ENCODE measurements at regions not wholly inside any gene's neighbourhood (a gene's known extent, or its start where the extent isn't known, plus 50 kb on each side); places are given as distances from the start of the nearest gene placed in this dataset.
"Not testable (repeated sequence)": the region's sequence is repeated elsewhere in the genome, so short reads cannot be mapped to it uniquely, and the experiment has no call there.

DNA sequence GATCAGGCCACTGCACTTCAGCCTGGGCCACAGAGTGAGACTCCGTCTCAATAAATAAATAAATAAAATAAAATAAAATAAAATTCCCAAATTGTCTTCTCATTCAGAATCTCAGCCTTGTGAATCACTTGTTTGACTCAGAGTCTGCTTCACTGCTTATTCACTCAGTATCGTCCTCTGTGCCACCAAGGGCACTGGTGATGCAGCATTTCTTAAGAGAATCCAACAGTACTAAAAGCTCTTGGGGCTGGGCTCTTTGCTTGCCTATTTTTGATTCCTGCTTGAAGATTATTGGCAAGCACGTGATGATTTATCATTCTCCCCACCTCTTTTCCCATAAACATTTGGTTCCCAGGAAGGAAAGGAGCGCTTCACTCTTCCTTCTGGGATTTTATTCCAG, 54.8 kb upstream of the HMGB1 start:
- Histone ChIP-seq H3K27me3 (no peaks in the 10 kb centered on the region), H3K36me3 (no peaks in the 10 kb centered on the region), H3K4me1 (no peaks in the 10 kb centered on the region), H3K27ac (no peak overlapping the region), H3K9me3 (no peaks in the 10 kb centered on the region), H3K4me3 (no peak overlapping the region)
- DNase-seq (ENCODE audit: low spot score in 2 of 2) = no peak
- no peak for TF ChIP-seq POLR2A (IDR thresholded peaks at IDR 0.05)
- no peak for TF ChIP-seq EP300 (IDR thresholded peaks at IDR 0.05)
- TF ChIP-seq, protein P1, sequence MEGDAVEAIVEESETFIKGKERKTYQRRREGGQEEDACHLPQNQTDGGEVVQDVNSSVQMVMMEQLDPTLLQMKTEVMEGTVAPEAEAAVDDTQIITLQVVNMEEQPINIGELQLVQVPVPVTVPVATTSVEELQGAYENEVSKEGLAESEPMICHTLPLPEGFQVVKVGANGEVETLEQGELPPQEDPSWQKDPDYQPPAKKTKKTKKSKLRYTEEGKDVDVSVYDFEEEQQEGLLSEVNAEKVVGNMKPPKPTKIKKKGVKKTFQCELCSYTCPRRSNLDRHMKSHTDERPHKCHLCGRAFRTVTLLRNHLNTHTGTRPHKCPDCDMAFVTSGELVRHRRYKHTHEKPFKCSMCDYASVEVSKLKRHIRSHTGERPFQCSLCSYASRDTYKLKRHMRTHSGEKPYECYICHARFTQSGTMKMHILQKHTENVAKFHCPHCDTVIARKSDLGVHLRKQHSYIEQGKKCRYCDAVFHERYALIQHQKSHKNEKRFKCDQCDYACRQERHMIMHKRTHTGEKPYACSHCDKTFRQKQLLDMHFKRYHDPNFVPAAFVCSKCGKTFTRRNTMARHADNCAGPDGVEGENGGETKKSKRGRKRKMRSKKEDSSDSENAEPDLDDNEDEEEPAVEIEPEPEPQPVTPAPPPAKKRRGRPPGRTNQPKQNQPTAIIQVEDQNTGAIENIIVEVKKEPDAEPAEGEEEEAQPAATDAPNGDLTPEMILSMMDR (IDR thresholded peaks at IDR 0.05) = no peak
- 78% methylated on average over 4 of the region's 4 CpGs for WGBS, 2 donors

DNA sequence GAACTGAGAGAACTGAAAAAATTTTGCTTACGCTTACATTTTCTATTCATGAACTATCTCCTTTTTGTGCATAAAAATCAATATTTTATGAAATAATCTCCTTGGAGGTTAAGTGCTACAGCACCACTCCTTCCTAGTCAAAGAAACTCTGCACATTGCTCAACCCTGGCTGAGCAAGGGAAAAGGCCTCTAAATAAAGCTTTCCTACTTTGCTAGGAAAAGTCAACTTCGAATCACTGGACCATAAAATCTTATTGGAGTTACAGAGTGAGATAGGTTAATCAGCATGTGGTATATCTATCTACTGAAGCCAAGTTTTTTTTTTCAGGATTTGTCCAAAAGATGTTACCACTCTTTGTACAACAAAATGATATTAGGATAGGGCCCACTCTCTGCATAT, 57.5 kb upstream of the HMGB1 start:
- Histone ChIP-seq H3K27ac (no peak overlapping the region), H3K36me3 (no peaks in the 10 kb centered on the region), H3K9me3 (no peaks in the 10 kb centered on the region), H3K4me1 (no peaks in the 10 kb centered on the region), H3K4me3 (no peak overlapping the region), H3K27me3 (no peaks in the 10 kb centered on the region)
- 49 to 74% methylated on average over 2 of the region's 2 CpGs for WGBS, 2 donors
- DNase-seq (ENCODE audit: low spot score in 2 of 2) = no peak
- no peak for TF ChIP-seq EP300 (IDR thresholded peaks at IDR 0.05)
- TF ChIP-seq, protein P1 (IDR thresholded peaks at IDR 0.05) = no peak
- no peak for TF ChIP-seq POLR2A (IDR thresholded peaks at IDR 0.05)

DNA sequence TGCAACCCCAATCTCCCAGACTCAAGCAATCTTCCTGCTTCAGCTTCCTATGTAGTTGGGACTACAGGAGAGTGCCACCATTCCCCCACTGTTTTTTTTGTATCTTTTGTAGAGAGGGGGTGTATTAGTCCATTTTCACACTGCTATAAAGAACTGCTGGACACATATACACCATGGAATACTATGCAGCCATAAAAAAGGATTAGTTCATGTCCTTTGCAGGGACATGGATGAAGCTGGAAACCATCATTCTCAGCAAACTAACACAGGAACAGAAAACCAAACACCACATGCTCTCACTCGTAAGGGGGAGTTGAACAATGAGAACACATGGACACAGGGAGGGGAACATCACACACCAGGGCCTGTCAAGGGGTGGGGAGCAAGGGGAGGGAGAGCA, 58.1 kb upstream of the HMGB1 start:
- H3K9me3 ChIP-seq; DNase-seq (ENCODE audit: low spot score in 2 of 2): not testable (repeated sequence)
- WGBS, 2 donors = 70 to 76% methylated on average over 1 of the region's 1 CpG

DNA sequence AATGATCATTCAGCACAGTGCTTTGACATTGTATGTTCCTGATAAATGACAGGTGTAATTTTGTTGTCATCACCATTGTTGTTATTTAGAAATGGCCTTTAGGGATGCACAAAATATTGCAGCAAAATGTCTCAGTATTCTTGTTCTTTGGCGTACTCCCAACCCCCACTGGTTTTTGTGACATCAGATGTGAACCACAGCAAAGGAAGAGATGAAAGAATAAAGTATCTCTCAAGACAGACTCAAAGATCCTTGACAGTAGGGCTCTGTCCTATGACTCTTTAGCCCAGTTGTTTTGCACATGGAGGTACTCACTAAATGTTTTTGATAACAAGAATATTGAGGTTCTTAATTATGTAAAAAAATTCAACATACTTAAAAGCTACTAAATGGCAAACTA, 59.5 kb upstream of the HMGB1 start:
- not testable (repeated sequence) for H3K27ac ChIP-seq; DNase-seq (ENCODE audit: low spot score in 2 of 2); H3K9me3 ChIP-seq; H3K4me1 ChIP-seq; H3K27me3 ChIP-seq; H3K36me3 ChIP-seq; H3K4me3 ChIP-seq
- WGBS, 2 donors = 0 to 25% methylated on average over 1 of the region's 1 CpG

More for the DNA sequence above, 58.1 kb upstream of the HMGB1 start:
- not testable (repeated sequence) for H3K4me1 ChIP-seq, H3K27me3 ChIP-seq, H3K4me3 ChIP-seq, H3K36me3 ChIP-seq, H3K27ac ChIP-seq

DNA sequence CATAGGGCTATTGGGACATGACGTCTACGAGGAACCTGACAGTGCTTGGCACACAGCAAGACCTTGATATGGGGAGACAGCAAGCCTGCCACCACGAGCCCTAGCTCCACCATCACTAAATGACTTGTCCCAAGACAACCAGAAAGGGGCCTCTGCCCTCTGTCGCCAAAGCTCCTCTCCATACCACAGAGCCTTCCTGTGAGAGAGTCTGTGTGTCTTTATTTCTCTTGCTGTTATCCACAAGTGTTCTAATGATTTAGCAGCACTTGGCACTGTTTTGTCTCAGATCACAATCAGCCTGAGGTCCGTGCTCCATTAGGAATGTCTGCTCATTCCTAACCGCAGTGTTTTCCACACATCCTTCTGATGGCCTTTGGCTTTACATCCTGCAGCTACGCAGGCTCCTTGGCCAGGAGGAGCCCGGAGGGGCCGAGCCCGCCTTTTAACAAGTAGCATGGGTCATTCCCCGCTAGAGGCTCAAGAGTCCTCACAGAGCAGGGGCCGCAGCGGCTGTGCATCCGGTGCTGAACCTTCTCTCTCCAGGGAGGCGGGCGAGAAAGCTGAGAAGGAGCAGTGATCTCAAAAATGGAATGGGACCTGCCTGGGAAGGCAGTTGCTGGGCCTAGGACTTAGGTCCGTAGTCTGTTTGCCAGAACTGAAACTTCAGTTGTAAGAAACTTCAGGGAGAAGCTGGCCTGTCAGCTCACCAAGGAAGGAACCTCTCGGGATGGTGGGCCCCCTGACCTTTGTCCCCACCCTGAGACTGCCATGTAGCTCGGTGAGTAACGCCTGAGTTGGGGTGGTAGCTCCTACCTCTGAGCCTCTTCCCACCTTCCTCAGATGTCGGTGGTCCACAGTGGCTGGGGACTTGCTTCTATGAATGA, 61.1 kb upstream of the HMGB1 start:
- Histone ChIP-seq H3K4me1 (no peaks in the 10 kb centered on the region), H3K27ac (no peak overlapping the region), H3K27me3 (no peaks in the 10 kb centered on the region), H3K9me3 (no peaks in the 10 kb centered on the region), H3K4me3 (peak overlapping the region in 1 of 4 donors; percentile 4), H3K36me3 (no peaks in the 10 kb centered on the region)
- WGBS, 2 donors = 55 to 62% methylated on average over 20 to 21 of the region's 21 CpGs
- no peak for DNase-seq (ENCODE audit: low spot score in 2 of 2)
- TF ChIP-seq, protein P1 (IDR thresholded peaks at IDR 0.05) = no peak
- TF ChIP-seq POLR2A (IDR thresholded peaks at IDR 0.05) (no peak), EP300 (IDR thresholded peaks at IDR 0.05) (no peak)

DNA sequence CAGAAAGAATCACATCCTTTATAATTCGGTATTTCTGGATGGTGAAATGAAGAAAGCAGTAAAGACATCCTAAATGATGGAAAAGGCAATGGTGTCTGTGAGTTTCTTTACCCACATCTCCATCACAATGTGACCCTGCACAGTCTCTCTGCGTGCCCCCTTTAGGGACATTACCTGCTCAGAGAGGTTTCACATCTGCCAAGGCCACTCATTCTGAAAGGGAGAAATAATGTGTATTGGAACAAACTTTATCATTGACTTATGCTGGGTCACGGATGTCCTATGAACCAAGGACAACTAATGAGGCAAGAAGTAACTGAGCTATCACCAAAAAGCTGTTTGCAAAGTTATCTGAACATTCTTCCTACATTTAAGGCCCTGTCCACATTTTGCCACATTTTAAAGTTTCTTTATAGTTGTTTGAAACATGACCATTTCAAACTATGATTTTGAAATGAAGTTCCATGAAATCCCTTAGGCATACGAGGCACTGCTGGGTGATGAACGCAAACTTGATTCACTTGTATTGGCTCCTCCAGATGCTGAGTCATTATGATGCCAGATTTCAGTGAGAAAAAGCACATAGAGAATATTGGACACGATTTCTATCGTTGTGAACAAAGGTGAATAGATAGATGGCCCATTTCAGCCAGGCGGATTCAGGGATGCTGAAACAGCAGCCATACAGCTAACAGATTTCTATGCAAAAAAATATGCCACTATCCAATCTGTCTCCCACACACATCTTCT, 63.5 kb upstream of the HMGB1 start:
- WGBS, 2 donors = 86 to 90% methylated on average over 8 of the region's 8 CpGs
- Histone ChIP-seq H3K4me1 (no peaks in the 10 kb centered on the region), H3K9me3 (no peaks in the 10 kb centered on the region), H3K4me3 (no peak overlapping the region), H3K36me3 (no peaks in the 10 kb centered on the region), H3K27me3 (no peaks in the 10 kb centered on the region), H3K27ac (no peak overlapping the region)
- TF ChIP-seq POLR2A (IDR thresholded peaks at IDR 0.05) (no peak), EP300 (IDR thresholded peaks at IDR 0.05) (no peak)
- TF ChIP-seq, protein P1 (IDR thresholded peaks at IDR 0.05) = no peak
- DNase-seq (ENCODE audit: low spot score in 2 of 2) = no peak
